Glutamatergic neuron (in vitro differentiated cells): ENCODE measurements at regions not wholly inside any gene's neighbourhood (a gene's known extent, or its start where the extent isn't known, plus 50 kb on each side); places are given as distances from the start of the nearest gene placed in this dataset.

Source experiments
- DNase-seq: peaks from one replicate; pipeline ENCODE4 v3.0.0; 2022
- H3K27ac Mint-ChIP-seq: one replicate; pipeline ENCODE4 v1.8.0; 2020; ENCODE audit warnings: mild to moderate bottlenecking, mixed read lengths, inconsistent platforms; ENCODE audit not compliant: unreplicated experiment
- H3K27me3 Mint-ChIP-seq: one replicate; pipeline ENCODE4 v1.8.0; 2020; ENCODE audit warnings: mild to moderate bottlenecking, moderate library complexity, mixed read lengths, inconsistent platforms; ENCODE audit not compliant: unreplicated experiment
- H3K36me3 Mint-ChIP-seq: one replicate; pipeline ENCODE4 v1.8.0; 2020; ENCODE audit warnings: mild to moderate bottlenecking, mixed read lengths, inconsistent platforms; ENCODE audit not compliant: unreplicated experiment
- H3K4me1 Mint-ChIP-seq: one replicate; pipeline ENCODE4 v1.8.0; 2020; ENCODE audit warnings: mild to moderate bottlenecking, low read depth, mixed read lengths, inconsistent platforms; ENCODE audit not compliant: unreplicated experiment
- H3K4me3 Mint-ChIP-seq: one replicate; pipeline ENCODE4 v1.8.0; 2020; ENCODE audit warnings: mild to moderate bottlenecking, mixed read lengths, inconsistent platforms; ENCODE audit not compliant: unreplicated experiment
- H3K9me3 Mint-ChIP-seq: one replicate; pipeline ENCODE4 v1.8.0; 2020; ENCODE audit warnings: mild to moderate bottlenecking, moderate library complexity, mixed read lengths, inconsistent platforms; ENCODE audit not compliant: unreplicated experiment
- CTCF ChIP-seq: fragments of 200-600 bp; sonication (generic); IDR thresholded peaks from one replicate; pipeline ENCODE4 v1.5.0; 2021; ENCODE audit not compliant: partially characterized antibody, unreplicated experiment

- no peaks in the 10 kb centered on the region for H3K36me3 Mint-ChIP-seq
- DNase-seq: no peak
- H3K27me3 Mint-ChIP-seq: no peaks in the 10 kb centered on the region
- no peak overlapping the region for H3K27ac Mint-ChIP-seq
- H3K9me3 Mint-ChIP-seq: peaks cover 5% of the 10 kb centered on the region
- no peak overlapping the region for H3K4me3 Mint-ChIP-seq
- TF ChIP-seq CTCF: no peak
- no peaks in the 10 kb centered on the region for H3K4me1 Mint-ChIP-seq
These were observed 123.6 kb upstream of the TET2 start for GRCh38 chr4:105022811-105023667.

GRCh38 chr4:105023668-105024055 lies 123.0 kb upstream of the TET2 start:
- TF ChIP-seq CTCF: no peak
- Mint-ChIP-seq H3K4me1 (no peaks in the 10 kb centered on the region), H3K9me3 (peaks cover 5% of the 10 kb centered on the region), H3K4me3 (no peak overlapping the region), H3K27me3 (no peaks in the 10 kb centered on the region), H3K27ac (no peak overlapping the region), H3K36me3 (no peaks in the 10 kb centered on the region)
- no peak for DNase-seq

- no peak for DNase-seq
- no peak overlapping the region for H3K27ac Mint-ChIP-seq
These were observed 121.2 kb upstream of the TET2 start for GRCh38 chr4:105025263-105026017.

GRCh38 chr4:105036991-105037390 lies 109.7 kb upstream of the TET2 start:
- H3K27me3 Mint-ChIP-seq: no peaks in the 10 kb centered on the region
- no peak overlapping the region for H3K4me3 Mint-ChIP-seq
- TF ChIP-seq CTCF: no peak
- no peak for DNase-seq
- H3K36me3 Mint-ChIP-seq: no peaks in the 10 kb centered on the region
- H3K27ac Mint-ChIP-seq: no peak overlapping the region
- H3K9me3 Mint-ChIP-seq: no peaks in the 10 kb centered on the region
- no peaks in the 10 kb centered on the region for H3K4me1 Mint-ChIP-seq

More at GRCh38 chr4:105025263-105026017, 121.2 kb upstream of the TET2 start:
- TF ChIP-seq CTCF: no peak
- Mint-ChIP-seq H3K4me3 (no peak overlapping the region), H3K9me3 (peaks cover 3% of the 10 kb centered on the region), H3K27me3 (no peaks in the 10 kb centered on the region), H3K4me1 (no peaks in the 10 kb centered on the region), H3K36me3 (no peaks in the 10 kb centered on the region)

- DNase-seq: no peak
- H3K36me3 Mint-ChIP-seq: no peaks in the 10 kb centered on the region
- no peak overlapping the region for H3K27ac Mint-ChIP-seq
- peaks cover 2% of the 10 kb centered on the region for H3K9me3 Mint-ChIP-seq
- H3K4me1 Mint-ChIP-seq: no peaks in the 10 kb centered on the region
- no peaks in the 10 kb centered on the region for H3K27me3 Mint-ChIP-seq
- TF ChIP-seq CTCF: no peak
- H3K4me3 Mint-ChIP-seq: no peak overlapping the region
These were observed 104.2 kb upstream of the TET2 start for GRCh38 chr4:105042451-105042850.
